RWPE2 (cell line): ENCODE measurements at regions not wholly inside any gene's neighbourhood (a gene's known extent, or its start where the extent isn't known, plus 50 kb on each side); places are given as distances from the start of the nearest gene placed in this dataset.

ENCODE experiments used
- ATAC-seq: fragments of 200-7000 bp; cut with Tn5 transposase; 3 replicates; pipeline ENCODE4 v1.9.1; 2021; ENCODE audit warnings: low read depth
- DNase-seq: peaks from one replicate; pipeline ENCODE4 v3.0.0-alpha.2; 2020; ENCODE audit warnings: low spot score
- H3K27ac ChIP-seq: fragments of 450-650 bp; 2 replicates; pipeline ENCODE4 v1.5.1; 2017; ENCODE audit warnings: mild to moderate bottlenecking; ENCODE audit not compliant: poor library complexity, severe bottlenecking
- H3K27me3 ChIP-seq: fragments of 250-450 bp; sonication (Bioruptor Pico); 2 replicates; pipeline ENCODE4 v1.5.1; 2021; ENCODE audit warnings: mild to moderate bottlenecking, moderate library complexity; ENCODE audit not compliant: insufficient read depth, poor library complexity, severe bottlenecking
- H3K36me3 ChIP-seq: fragments of 250-450 bp; sonication (Bioruptor Pico); 2 replicates; pipeline ENCODE4 v1.5.1; 2020; ENCODE audit warnings: low read depth, mild to moderate bottlenecking, moderate library complexity
- H3K4me1 ChIP-seq: fragments of 250-450 bp; sonication (Bioruptor Pico); 2 replicates; pipeline ENCODE4 v1.5.1; 2021; ENCODE audit warnings: mild to moderate bottlenecking, moderate library complexity; ENCODE audit not compliant: insufficient read depth, poor library complexity, severe bottlenecking
- H3K4me3 ChIP-seq: fragments of 250-450 bp; sonication (Bioruptor Pico); 2 replicates; pipeline ENCODE4 v1.5.1; 2021; ENCODE audit warnings: mild to moderate bottlenecking, moderate library complexity; ENCODE audit not compliant: severe bottlenecking
- H3K9me3 ChIP-seq: fragments of 250-450 bp; sonication (Bioruptor Pico); 2 replicates; pipeline ENCODE4 v1.5.1; 2021; ENCODE audit warnings: mild to moderate bottlenecking, moderate library complexity; ENCODE audit not compliant: severe bottlenecking
- CTCF ChIP-seq: fragments of 450-650 bp; IDR thresholded peaks from one replicate; pipeline ENCODE4 v1.5.1; 2017; ENCODE audit warnings: mild to moderate bottlenecking, moderate library complexity; ENCODE audit not compliant: poor library complexity, severe bottlenecking

GRCh38 chr3:43201581-43201980 lies 84.8 kb upstream of the SNRK start:
- no peaks in the 10 kb centered on the region for H3K36me3 ChIP-seq
- no peak for ATAC-seq
- H3K4me3 ChIP-seq: no peak overlapping the region
- H3K27ac ChIP-seq: no peak overlapping the region
- DNase-seq: no peak
- H3K4me1 ChIP-seq: no peaks in the 10 kb centered on the region
- H3K9me3 ChIP-seq: no peaks in the 10 kb centered on the region
- TF ChIP-seq CTCF: no peak
- no peaks in the 10 kb centered on the region for H3K27me3 ChIP-seq

- no peak for ATAC-seq
- no peak overlapping the region for H3K27ac ChIP-seq
Measured at GRCh38 chr3:43199645-43200306, 86.6 kb upstream of the SNRK start.

GRCh38 chr3:43198791-43199644 lies 87.3 kb upstream of the SNRK start:
- Histone ChIP-seq H3K4me3 (no peak overlapping the region), H3K36me3 (no peaks in the 10 kb centered on the region), H3K4me1 (no peaks in the 10 kb centered on the region), H3K27ac (no peak overlapping the region), H3K9me3 (no peaks in the 10 kb centered on the region), H3K27me3 (no peaks in the 10 kb centered on the region)
- ATAC-seq: no peak
- no peak for DNase-seq
- TF ChIP-seq CTCF: no peak

More at GRCh38 chr3:43199645-43200306, 86.6 kb upstream of the SNRK start:
- Histone ChIP-seq H3K4me1 (no peaks in the 10 kb centered on the region), H3K27me3 (no peaks in the 10 kb centered on the region), H3K4me3 (no peak overlapping the region), H3K9me3 (no peaks in the 10 kb centered on the region), H3K36me3 (no peaks in the 10 kb centered on the region)
- no peak for TF ChIP-seq CTCF
- DNase-seq: no peak

GRCh38 chr3:43198301-43198700 lies 88.0 kb upstream of the SNRK start:
- Histone ChIP-seq H3K4me3 (no peak overlapping the region), H3K9me3 (no peaks in the 10 kb centered on the region), H3K36me3 (no peaks in the 10 kb centered on the region), H3K27ac (no peak overlapping the region), H3K4me1 (no peaks in the 10 kb centered on the region), H3K27me3 (no peaks in the 10 kb centered on the region)
- no peak for ATAC-seq
- no peak for TF ChIP-seq CTCF
- no peak for DNase-seq

- Histone ChIP-seq H3K27ac (no peak overlapping the region), H3K9me3 (no peaks in the 10 kb centered on the region), H3K36me3 (no peaks in the 10 kb centered on the region), H3K27me3 (no peaks in the 10 kb centered on the region), H3K4me3 (no peak overlapping the region), H3K4me1 (no peaks in the 10 kb centered on the region)
- no peak for TF ChIP-seq CTCF
- ATAC-seq (no peak), DNase-seq (no peak)
Measured at GRCh38 chr3:43197181-43197580, 89.2 kb upstream of the SNRK start.
